ENCODE measurements at regions not wholly inside any gene's neighbourhood (a gene's known extent, or its start where the extent isn't known, plus 50 kb on each side); places are given as distances from the start of the nearest gene placed in this dataset.

DNA sequence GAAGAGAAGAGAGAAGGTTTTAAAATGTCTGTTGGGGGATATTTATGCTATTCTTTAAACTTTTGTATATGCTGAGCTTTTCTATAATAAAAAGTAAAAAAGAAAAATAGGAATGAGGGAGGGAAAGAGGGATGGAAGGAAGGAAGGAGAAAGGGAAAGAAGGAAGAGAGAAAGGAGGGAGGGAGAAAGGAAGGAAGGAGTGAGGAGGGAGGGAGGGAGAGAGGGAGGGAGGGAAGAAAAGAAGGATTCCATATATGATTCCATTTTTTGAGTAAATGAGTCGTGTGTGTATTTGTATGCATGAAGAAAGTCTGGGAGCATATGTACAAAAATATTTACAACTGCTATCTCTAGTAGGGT, 120.9 kb upstream of the ZBTB40 start:
- H3K4me3 ChIP-seq (ENCODE audit: low read depth, low read length) = no peak overlapping the region
- CTCF ChIA-PET = interaction anchor here (0.6 kb wide), 1 partner anchor 26 kb away, joined by 3 read pairs; no protein-coding TSS in a partner anchor
- POLR2A ChIA-PET = no interaction called here
- TF ChIP-seq, protein P1, sequence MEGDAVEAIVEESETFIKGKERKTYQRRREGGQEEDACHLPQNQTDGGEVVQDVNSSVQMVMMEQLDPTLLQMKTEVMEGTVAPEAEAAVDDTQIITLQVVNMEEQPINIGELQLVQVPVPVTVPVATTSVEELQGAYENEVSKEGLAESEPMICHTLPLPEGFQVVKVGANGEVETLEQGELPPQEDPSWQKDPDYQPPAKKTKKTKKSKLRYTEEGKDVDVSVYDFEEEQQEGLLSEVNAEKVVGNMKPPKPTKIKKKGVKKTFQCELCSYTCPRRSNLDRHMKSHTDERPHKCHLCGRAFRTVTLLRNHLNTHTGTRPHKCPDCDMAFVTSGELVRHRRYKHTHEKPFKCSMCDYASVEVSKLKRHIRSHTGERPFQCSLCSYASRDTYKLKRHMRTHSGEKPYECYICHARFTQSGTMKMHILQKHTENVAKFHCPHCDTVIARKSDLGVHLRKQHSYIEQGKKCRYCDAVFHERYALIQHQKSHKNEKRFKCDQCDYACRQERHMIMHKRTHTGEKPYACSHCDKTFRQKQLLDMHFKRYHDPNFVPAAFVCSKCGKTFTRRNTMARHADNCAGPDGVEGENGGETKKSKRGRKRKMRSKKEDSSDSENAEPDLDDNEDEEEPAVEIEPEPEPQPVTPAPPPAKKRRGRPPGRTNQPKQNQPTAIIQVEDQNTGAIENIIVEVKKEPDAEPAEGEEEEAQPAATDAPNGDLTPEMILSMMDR (IDR thresholded peaks at IDR 0.05; ENCODE audit: insufficient read depth, low read depth, low read length) = no peak
- no peaks in the 10 kb centered on the region for H3K36me3 ChIP-seq (ENCODE audit: control insufficient read depth, insufficient read depth, low read length)
- peaks cover 7% of the 10 kb centered on the region for H3K27me3 ChIP-seq (ENCODE audit: control insufficient read depth, insufficient read depth, low read length)
- DNase-seq (ENCODE audit: low read depth) = no peak

DNA sequence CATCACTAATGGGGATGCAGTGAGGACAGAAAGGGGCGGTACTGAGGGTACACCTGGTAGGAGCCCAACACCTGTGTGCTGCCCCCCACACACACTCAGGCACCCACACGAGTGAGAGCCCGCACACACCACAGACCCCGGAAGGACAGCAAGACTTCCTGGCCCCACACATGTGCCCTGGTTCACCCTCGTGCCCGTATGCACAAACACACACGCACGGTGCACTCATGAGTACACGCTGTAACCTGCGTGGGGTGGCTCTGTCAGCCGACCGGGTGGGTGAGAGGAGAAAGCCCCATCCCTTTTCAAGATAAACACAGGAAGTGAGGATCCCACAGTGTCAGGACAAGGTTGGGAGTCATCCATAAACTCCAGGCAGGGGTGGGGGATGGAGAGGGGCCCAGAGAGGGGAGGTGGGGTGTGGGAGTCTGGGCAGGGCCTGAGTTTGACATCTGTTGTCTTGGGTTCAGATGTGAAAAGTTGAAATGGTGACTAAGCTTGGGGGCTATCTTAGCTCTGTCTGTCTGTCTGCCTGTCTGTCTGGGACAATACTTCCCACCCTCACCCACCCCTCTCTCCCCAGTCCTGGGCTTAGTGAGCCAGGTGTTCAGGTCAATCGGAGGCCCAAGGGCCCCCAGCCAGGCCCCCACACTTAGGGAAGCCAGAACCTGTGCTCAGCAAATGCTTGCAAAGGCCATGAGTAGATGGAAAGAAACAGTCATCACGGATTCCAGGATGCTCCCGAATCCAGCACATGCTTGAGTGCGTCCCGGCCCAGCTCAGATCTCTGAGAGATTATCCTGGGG, 119.8 kb upstream of the ZBTB40 start:
- Histone ChIP-seq H3K4me3 (ENCODE audit: low read depth, low read length) (no peak overlapping the region), H3K36me3 (ENCODE audit: control insufficient read depth, insufficient read depth, low read length) (no peaks in the 10 kb centered on the region), H3K27me3 (ENCODE audit: control insufficient read depth, insufficient read depth, low read length) (peaks cover 7% of the 10 kb centered on the region)
- TF ChIP-seq, protein P1 (IDR thresholded peaks at IDR 0.05; ENCODE audit: insufficient read depth, low read depth, low read length) = no peak
- POLR2A ChIA-PET = no interaction called here
- DNase-seq (ENCODE audit: low read depth) = no peak
- CTCF ChIA-PET = no interaction called here

DNA sequence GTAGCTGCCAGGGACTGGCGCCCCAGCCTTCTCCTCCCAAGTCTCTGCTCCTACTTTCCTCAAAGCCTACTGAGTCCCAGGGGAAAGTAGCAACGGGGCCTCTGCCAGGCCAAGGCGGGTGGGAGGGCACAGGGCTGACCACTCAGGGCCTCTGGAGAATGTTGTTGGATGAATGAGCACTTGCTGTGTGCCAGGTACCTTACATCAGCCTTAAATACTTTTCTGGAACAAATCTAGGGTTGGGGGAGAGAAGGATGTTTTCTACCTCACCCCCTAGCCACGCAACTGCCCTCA, 119.3 kb upstream of the ZBTB40 start:
- DNase-seq (ENCODE audit: low read depth) = no peak
- Histone ChIP-seq H3K4me3 (ENCODE audit: low read depth, low read length) (no peak overlapping the region), H3K36me3 (ENCODE audit: control insufficient read depth, insufficient read depth, low read length) (no peaks in the 10 kb centered on the region), H3K27me3 (ENCODE audit: control insufficient read depth, insufficient read depth, low read length) (peaks cover 7% of the 10 kb centered on the region)
- TF ChIP-seq, protein P1 (IDR thresholded peaks at IDR 0.05; ENCODE audit: insufficient read depth, low read depth, low read length) = no peak
- ChIA-PET CTCF (no interaction called here), POLR2A (no interaction called here)

DNA sequence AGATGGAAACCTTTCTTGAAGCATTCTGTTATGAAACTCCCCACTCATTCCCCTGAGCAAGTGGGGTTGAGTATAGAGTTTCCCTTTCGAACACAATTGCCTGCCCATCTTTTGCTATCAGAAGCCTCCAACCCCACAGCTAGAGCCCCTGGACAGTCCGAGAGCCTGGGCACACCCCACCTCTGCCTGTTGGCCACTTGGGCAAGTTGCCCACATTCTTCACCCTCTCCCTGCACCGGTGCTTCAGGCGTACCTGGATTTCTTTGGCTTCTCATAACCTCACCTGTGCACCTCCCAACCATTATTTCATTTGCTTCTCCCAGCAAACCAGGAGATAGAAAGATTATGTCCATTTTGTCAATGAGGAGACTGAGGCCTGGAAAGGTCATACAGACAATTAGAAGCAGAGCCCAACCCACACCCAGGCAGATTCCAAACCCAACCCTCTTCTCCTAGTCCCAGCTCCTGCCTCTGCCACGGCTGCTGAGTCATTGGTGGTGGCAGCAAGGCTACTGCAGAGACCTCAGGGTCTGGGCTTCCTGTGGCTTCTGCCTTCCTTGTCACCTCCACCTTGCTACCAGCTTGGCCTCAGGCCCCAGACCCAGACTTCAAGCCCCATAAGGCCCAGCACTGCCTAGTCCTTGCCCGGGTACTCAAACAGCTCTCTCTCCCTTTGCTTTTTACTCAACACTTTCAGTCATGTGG, 118.7 kb upstream of the ZBTB40 start:
- Histone ChIP-seq H3K27me3 (ENCODE audit: control insufficient read depth, insufficient read depth, low read length) (peaks cover 7% of the 10 kb centered on the region), H3K4me3 (ENCODE audit: low read depth, low read length) (no peak overlapping the region), H3K36me3 (ENCODE audit: control insufficient read depth, insufficient read depth, low read length) (no peaks in the 10 kb centered on the region)
- ChIA-PET CTCF (no interaction called here), POLR2A (no interaction called here)
- no peak for DNase-seq (ENCODE audit: low read depth)
- TF ChIP-seq, protein P1 (IDR thresholded peaks at IDR 0.05; ENCODE audit: insufficient read depth, low read depth, low read length) = no peak

DNA sequence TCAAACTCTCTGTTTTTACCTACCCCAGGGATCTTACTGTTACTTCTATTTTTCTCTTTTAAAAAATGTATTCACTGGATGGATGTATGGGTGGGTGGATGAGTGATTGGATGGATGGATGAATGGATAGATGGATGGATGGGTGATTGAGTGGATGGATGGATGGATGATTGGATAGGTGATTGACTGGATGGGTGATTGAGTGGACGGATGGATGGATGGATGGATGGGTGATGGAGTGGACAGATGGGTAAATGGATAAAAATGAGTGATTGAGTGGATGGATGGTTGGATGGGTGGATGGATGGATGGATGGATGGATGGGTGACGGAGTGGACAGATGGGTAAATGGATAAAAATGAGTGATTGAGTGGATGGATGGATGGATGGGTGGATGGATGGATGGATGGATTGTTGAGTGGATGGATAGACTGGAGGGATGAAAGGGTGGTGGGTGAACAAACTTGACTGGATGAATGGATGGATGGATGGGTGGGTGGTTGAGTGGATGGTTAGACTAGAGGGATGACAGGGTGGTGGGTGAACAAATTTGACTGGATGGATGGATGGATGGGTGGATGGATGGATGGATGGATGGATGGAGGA, 118.0 kb upstream of the ZBTB40 start:
- no peak for DNase-seq (ENCODE audit: low read depth)
- TF ChIP-seq, protein P1 (IDR thresholded peaks at IDR 0.05; ENCODE audit: insufficient read depth, low read depth, low read length) = no peak
- ChIA-PET CTCF (no interaction called here), POLR2A (no interaction called here)
- Histone ChIP-seq H3K36me3 (ENCODE audit: control insufficient read depth, insufficient read depth, low read length) (no peaks in the 10 kb centered on the region), H3K27me3 (ENCODE audit: control insufficient read depth, insufficient read depth, low read length) (peaks cover 8% of the 10 kb centered on the region), H3K4me3 (ENCODE audit: low read depth, low read length) (no peak overlapping the region)

Data from BJ (cell line).